ENCODE measurements at regions not wholly inside any gene's neighbourhood (a gene's known extent, or its start where the extent isn't known, plus 50 kb on each side); places are given as distances from the start of the nearest gene placed in this dataset.

- H3K4me1 Mint-ChIP-seq (ENCODE audit: insufficient read depth, unreplicated experiment) = peaks cover 26% of the 10 kb centered on the region
- DNase-seq (ENCODE audit: unreplicated experiment) = no peak
- H3K9me3 Mint-ChIP-seq (ENCODE audit: unreplicated experiment) = peaks cover 17% of the 10 kb centered on the region
- intact Hi-C loops (cut with micrococcal nuclease) = loop anchor here (1.0 to 5.0 kb wide), 4 partner anchors 32 to 275 kb away; partner anchors contain the start of gene NFKBIZ
- no peaks in the 10 kb centered on the region for H3K27me3 Mint-ChIP-seq (ENCODE audit: insufficient read depth, unreplicated experiment)
- H3K36me3 Mint-ChIP-seq (ENCODE audit: insufficient read depth, unreplicated experiment) = no peaks in the 10 kb centered on the region
- POLR2A ChIA-PET = interaction anchor here (0.7 to 4.0 kb wide), 8 partner anchors 32 to 339 kb away, joined by 3 to 20 read pairs (median 4); partner anchors contain the start of gene NFKBIZ
- CTCF ChIA-PET = interaction anchor here (0.6 to 3.1 kb wide), 7 partner anchors 8 to 1132 kb away, joined by 3 to 11 read pairs (median 3); no protein-coding TSS in a partner anchor
- peak overlapping the region; percentile 98 for H3K27ac Mint-ChIP-seq (ENCODE audit: low read depth, unreplicated experiment)
- TF ChIP-seq, protein P1, sequence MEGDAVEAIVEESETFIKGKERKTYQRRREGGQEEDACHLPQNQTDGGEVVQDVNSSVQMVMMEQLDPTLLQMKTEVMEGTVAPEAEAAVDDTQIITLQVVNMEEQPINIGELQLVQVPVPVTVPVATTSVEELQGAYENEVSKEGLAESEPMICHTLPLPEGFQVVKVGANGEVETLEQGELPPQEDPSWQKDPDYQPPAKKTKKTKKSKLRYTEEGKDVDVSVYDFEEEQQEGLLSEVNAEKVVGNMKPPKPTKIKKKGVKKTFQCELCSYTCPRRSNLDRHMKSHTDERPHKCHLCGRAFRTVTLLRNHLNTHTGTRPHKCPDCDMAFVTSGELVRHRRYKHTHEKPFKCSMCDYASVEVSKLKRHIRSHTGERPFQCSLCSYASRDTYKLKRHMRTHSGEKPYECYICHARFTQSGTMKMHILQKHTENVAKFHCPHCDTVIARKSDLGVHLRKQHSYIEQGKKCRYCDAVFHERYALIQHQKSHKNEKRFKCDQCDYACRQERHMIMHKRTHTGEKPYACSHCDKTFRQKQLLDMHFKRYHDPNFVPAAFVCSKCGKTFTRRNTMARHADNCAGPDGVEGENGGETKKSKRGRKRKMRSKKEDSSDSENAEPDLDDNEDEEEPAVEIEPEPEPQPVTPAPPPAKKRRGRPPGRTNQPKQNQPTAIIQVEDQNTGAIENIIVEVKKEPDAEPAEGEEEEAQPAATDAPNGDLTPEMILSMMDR (IDR thresholded peaks at IDR 0.05; ENCODE audit: unreplicated experiment) = no peak
- peak overlapping the region; percentile 13 for H3K4me3 Mint-ChIP-seq (ENCODE audit: unreplicated experiment)
- BruUV-seq (replicated peaks) = TSS peak; percentile 93
These were observed 275.4 kb downstream of the NFKBIZ start for GRCh38 chr3:102124704-102125103.

DNA sequence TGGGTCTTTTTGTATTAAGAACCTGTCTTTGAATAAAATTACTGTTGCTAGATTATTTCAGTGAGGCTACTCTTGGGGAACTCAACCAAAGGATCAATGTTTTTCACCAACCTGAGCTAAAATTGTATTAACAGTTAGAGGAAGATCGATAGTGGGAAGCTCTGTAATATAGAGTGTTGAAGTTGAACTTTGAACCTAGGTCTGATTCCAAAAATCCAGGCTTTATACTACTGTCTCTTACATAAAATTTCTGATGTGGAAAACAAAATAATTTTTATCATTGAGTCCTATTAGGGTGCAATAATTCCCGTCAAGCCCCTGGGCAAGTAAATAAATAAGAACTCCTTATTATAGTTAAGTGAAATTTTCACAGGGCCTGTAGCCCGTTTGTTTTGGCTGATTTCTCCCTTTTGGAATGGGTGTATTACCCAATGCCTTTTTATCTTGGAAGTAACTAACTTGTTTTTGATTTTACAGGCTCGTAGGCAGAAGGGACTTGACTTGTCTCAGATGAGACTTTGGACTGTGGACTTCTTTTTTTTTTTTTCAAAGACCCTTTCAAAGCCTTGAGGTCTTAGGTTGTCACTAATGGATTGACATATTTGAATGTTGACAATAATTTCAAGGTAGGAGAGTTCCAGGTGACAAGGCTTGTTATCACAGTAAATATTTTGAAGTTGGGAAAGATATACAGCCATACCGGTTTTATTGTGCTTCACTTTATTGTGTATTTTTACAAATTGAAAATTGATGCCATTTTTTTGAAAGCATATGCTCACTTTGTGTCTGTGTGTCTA, 276.1 kb downstream of the NFKBIZ start:
- CTCF ChIA-PET = interaction anchor here (0.7 to 3.1 kb wide), 6 partner anchors 8 to 1133 kb away, joined by 3 to 11 read pairs (median 3); no protein-coding TSS in a partner anchor
- BruUV-seq (replicated peaks) = no TSS peak

DNA sequence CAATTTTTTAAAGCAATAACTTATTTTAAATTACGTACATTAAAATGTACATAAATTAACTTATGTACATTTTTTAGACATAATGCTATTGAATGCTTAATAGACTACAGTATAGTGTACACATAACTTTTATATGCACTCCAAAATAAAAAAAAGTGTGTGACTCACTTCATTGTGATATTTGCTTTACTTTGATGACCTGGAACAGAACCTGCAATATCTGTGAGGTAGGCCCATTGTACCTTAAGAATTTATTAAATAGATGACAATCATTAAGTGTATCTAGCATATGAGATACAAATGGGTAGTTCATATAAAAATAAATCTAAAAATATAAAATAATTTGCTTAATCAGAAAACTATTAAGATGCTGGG, 276.7 kb downstream of the NFKBIZ start:
- no peaks in the 10 kb centered on the region for H3K27me3 Mint-ChIP-seq (ENCODE audit: insufficient read depth, unreplicated experiment)
- TF ChIP-seq, protein P1 (IDR thresholded peaks at IDR 0.05; ENCODE audit: unreplicated experiment) = no peak
- CTCF ChIA-PET = interaction anchor here (0.9 to 1.3 kb wide), 2 partner anchors 9 to 99 kb away, joined by 3 read pairs; no protein-coding TSS in a partner anchor
- peak overlapping the region; percentile 98 for H3K27ac Mint-ChIP-seq (ENCODE audit: low read depth, unreplicated experiment)
- no peak overlapping the region for H3K4me3 Mint-ChIP-seq (ENCODE audit: unreplicated experiment)
- intact Hi-C loops (cut with micrococcal nuclease) = loop anchor here (1.0 to 2.0 kb wide), 2 partner anchors 31 to 99 kb away; no protein-coding TSS in a partner anchor
- peaks cover 38% of the 10 kb centered on the region for H3K4me1 Mint-ChIP-seq (ENCODE audit: insufficient read depth, unreplicated experiment)
- peak; percentile 24 for DNase-seq (ENCODE audit: unreplicated experiment)
- H3K9me3 Mint-ChIP-seq (ENCODE audit: unreplicated experiment) = peaks cover 17% of the 10 kb centered on the region
- BruUV-seq (replicated peaks) = no TSS peak
- H3K36me3 Mint-ChIP-seq (ENCODE audit: insufficient read depth, unreplicated experiment) = no peaks in the 10 kb centered on the region
- POLR2A ChIA-PET = no interaction called here

More for the DNA sequence above, 276.1 kb downstream of the NFKBIZ start:
- intact Hi-C loops (cut with micrococcal nuclease) = loop anchor here (1.0 to 2.0 kb wide), 2 partner anchors 31 to 100 kb away; no protein-coding TSS in a partner anchor
- H3K27ac Mint-ChIP-seq (ENCODE audit: low read depth, unreplicated experiment) = peak overlapping the region; percentile 98
- peaks cover 32% of the 10 kb centered on the region for H3K4me1 Mint-ChIP-seq (ENCODE audit: insufficient read depth, unreplicated experiment)
- peaks cover 17% of the 10 kb centered on the region for H3K9me3 Mint-ChIP-seq (ENCODE audit: unreplicated experiment)
- no peaks in the 10 kb centered on the region for H3K36me3 Mint-ChIP-seq (ENCODE audit: insufficient read depth, unreplicated experiment)
- DNase-seq (ENCODE audit: unreplicated experiment) = peak; percentile 22
- TF ChIP-seq, protein P1 (IDR thresholded peaks at IDR 0.05; ENCODE audit: unreplicated experiment) = no peak
- POLR2A ChIA-PET = interaction anchor here (0.7 to 4.0 kb wide), 6 partner anchors 100 to 340 kb away, joined by 3 to 20 read pairs (median 4); partner anchors contain the start of gene NFKBIZ
- H3K4me3 Mint-ChIP-seq (ENCODE audit: unreplicated experiment) = peak overlapping the region; percentile 13
- H3K27me3 Mint-ChIP-seq (ENCODE audit: insufficient read depth, unreplicated experiment) = no peaks in the 10 kb centered on the region
